GM21381 (cell line): ENCODE measurements at regions not wholly inside any gene's neighbourhood (a gene's known extent, or its start where the extent isn't known, plus 50 kb on each side); places are given as distances from the start of the nearest gene placed in this dataset.

Source experiments
- ATAC-seq: cut with Tn5 transposase; IDR thresholded peaks from one replicate; pipeline ENCODE4 v1.9.1; 2021; ENCODE audit warnings: mild to moderate bottlenecking, moderate library complexity; ENCODE audit not compliant: unreplicated experiment

DNA sequence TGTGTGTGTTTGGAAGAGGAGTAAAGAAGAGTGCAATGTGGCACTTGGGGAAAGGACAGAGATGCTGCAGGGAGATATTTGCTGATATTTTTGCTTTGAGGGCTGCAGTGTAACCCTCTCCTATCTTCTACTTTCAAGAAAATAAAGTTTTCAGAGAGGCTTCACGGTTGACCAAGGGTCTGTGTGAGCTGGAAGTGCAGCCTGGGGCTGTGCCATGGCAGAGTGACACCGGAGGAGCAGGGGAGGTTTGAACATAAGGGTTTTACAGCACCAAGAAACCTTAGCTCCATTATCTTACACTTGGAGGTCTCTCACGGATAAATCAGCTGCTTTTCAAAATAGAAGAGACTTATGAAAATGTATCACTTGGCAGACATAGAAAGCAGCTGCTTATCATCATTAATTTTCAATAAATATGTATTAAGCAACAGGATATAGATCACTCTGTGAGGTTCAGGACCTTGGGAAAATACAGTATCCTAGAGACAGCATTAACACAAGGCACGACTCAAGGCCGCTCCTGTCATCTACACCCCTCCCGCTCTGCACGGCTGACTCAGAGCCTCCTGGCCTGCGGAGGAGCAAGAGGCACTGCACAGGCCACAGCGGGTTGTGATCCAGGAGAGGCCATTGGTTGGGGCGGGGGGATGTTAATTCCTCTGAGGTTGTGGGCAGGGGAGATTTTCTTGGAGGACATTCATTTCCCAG, 127.8 kb downstream of the COPS8 start:
- ATAC-seq: no peak

DNA sequence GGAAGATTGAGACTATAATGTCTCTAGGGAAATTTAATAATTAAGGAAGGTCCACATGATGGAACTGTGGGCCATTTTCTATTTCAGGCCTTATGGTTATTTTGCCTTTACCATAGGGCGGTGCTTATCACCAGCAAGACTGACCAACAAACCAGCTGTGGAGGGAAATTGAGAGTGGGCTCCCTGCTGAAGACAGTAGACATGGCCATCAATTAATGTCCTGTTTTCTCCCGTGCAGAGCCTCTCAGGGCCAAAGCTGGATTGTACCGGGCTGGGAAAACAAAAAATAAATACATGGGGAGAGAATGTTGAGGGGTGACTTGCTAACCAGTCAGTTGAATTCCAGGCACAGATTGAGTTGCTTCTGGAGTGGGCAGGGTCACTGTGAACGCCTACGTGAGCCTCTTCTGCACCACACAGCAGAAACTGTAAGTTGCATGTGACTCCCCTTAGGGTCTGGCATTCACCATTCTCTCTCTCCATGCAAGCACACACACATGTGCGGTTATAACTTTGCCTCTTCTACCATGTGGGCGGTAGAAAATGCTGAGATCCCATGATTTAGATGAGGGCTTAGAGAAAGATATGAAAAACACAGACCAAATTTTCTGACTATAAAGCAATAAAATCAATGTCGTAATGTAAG, 128.5 kb downstream of the COPS8 start:
- ATAC-seq: no peak

DNA sequence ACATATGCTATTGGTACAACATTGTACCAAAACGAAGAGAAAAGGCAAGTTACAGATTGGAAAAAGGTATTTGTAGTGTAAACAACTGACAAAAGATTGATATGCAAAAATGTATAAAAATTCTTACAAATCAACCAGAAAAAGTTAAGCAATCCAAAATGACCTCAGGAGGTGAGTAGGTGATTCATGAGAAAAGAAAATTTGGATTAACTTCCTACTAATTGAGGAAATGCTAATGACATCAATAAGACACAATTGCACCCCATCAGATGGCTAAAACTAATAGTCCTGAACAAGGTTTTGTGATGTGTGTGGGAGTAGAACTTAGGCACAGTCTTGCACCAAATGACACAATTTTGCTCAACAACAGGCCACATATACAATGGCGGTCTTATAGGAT, 129.3 kb downstream of the COPS8 start:
- ATAC-seq: no peak

DNA sequence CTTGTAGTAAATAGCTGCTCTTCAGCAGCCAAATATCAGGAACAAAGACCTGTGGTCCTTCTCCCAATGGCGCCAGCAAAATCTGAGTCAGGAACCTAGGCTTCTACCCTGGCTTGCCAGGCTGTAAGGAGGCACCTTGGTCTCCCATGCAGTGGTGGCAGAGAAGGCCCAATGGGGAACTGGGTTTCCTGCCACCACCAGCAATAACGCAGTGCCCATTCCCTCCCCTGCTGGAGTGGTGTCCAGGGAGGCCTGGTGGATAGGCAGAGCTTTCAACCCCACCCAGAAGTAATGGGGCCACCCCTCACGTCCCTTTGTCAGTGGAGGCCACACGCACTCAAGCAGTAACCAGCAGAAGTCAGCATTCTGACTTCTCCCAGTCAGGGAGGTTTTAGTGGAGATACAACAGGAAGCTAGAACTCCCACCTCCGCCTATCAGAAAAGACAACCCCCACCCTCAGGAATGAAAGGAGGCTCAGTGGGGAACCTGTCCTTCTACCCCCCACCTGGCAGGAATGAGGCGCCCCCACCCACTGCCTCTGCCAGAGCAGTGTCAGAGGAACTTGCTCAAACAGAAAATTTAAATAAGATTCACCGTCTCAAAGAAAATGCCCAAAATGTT, 132.4 kb downstream of the COPS8 start:
- no peak for ATAC-seq

DNA sequence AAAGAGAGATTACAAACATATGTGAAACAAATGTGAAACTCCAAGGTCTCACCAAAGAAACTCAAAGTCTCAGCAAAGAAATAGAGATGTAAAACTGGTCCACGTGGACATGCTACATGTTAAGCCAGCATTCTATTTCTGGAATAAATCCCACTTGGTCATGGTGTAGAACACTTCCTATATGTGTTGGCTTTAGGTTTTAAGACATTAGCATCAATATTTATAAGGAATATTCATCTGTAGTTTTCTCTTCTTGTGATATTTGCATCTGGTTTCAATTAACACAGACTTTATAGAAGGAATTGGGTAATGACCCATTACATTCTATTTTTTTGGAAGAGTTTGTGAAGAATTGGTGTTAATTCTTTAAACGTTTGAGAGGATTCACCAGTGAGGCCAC, 133.1 kb downstream of the COPS8 start:
- ATAC-seq: no peak

DNA sequence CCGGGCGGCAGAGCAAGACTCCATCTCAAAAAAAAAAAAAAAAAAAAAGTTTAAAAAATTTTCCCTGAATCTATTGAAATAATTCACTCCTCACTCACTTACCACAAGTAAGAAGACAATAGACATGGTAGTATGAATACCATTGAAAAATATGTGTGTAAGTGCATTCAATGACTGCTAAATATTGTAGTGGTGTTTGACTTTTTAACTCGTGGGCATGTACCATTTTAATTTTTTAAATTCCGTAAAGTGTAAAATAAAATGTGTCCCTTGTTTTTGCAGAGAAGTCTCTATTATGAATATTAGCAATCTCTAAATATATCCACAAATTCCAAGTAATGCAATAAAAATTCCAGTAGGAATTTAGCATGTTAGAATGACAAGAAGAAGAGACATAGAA, 134.1 kb downstream of the COPS8 start:
- ATAC-seq: no peak

DNA sequence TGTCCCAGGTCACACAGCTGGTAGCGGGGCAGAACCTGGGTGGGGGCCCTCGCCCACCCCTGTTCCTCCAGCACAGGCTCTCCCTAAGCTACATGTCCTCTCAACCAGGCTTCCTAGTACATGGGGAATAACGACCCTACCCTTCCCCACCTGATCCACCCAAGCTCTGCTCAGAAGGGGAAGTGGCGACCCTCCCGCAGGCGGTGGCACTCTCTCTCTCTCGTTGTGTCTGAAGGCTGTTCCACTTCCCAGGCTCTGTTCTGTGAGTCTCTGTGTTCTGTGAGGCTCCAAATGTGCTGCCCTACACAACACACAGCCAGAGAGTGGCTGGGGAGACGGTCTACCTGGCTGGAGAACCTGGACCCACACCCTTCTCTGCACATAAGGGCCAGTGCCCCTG, 135.8 kb downstream of the COPS8 start:
- no peak for ATAC-seq

DNA sequence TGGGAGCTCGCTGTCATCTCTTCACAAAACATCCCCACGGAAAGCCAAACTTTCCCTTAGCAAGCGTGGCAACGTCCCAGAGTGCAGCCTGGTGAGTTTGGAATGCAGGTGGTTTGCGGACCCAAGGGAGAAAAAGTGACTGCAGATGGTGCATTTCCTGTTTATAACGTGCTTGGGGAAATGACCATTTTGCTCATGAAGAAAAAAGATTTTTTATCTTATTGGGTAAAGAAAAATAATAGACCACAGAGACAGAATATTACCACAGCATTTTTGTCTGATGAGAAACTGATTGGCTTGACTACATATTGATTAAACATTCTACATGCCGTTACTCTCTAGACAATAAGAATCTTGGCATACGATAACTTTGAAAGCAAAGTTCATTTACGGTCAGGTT, 136.5 kb downstream of the COPS8 start:
- ATAC-seq: no peak

DNA sequence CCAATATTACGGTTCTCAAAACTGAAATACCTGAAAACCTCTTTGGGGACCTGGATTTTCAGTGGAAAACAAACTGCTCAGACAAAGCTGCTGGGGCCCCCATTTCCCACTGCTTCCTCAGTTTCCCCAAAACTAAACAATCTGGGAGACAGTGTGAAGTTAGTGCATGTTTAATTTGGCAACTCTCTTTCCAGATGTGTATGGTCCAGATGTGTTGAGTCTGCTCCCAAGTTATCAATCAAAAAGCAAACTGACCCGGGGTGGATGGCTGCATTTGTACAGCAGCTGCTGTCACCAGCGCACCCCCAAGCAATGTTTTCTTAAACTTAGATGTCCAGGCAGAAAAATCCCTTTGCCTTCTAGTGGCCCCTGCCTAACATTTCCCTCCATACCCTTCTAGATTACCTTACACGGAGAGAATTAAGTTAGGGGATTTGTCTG, 136.9 kb downstream of the COPS8 start:
- no peak for ATAC-seq

DNA sequence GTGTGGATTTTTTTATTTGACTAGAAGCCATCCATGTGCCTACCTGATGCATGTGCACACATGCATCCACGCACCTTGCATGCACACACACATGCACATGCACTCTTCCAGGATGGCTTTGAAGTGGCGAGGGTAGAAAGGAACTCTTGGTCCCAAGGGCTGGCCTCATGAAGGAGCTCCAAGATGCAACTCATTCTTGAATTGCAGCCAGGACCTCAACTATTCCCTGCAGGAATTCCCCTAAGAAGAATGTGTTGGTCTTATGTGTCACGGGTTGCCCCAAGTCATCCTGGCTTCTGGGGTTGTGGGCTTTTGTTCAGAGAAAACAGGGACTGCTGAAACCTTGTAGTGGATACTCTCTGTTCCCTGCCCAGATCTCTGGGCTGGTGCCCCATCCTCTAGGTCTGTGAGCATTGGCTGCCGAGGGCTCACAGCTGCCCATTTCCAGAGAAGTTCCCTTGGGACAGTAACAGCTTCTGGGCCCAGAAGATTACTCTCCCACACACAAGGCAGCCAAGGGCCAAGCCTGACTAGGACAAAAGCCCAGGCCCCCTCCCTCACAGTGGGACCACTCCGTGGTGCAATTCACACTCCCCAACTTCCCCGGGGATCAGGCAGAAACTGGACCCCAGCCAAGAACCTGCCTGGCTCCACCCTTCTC, 137.6 kb downstream of the COPS8 start:
- no peak for ATAC-seq

DNA sequence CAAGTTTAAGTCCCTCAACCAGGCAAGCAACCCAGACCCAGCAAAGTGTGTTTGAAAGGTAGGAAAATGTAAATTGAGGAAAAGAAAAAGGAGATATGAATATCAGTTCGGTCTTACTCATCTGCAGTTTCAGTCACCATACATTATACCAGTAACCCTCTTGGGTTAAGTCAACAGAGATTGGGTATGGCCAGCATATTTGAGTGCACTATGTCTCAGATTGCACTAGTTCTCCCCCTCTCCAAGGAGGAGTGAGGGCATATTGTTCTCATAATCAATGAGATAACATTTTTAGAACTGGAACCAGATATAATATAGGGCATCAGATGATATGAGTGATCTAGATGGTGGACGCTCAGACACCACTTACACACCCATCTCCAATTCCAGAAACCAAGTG, 141.5 kb downstream of the COPS8 start:
- ATAC-seq: no peak

DNA sequence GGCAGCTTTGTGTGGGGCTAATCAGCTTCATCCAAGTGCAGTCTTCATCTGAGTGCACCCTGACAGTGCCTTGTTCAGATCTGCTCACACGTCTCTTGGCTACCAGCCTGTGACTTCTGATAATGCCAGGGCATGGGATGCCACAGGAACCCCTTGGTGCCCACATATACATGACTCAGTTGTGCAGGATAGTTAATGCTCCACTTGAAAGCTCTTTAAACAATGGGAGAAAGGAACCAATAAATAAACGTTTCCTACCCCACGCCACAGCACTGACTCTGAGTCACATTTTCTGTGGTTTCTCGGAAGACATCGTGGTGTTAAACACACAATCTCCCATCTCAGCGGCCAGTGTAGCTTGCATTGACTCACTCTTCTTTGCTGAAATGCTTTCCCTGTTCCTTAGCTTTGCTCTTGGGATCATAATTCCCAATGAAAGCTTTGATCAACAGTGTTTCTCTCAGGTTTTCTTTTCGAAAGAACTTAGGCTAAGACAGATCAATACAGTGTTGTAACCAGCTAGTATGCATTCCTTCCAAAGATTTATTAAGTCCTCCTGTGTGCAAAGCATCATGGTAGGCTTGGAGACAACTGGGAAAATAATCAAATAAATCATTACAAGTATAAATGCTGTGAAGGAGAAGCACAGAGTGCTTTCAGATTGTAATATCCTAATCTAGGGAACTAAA, 142.0 kb downstream of the COPS8 start:
- ATAC-seq: no peak

DNA sequence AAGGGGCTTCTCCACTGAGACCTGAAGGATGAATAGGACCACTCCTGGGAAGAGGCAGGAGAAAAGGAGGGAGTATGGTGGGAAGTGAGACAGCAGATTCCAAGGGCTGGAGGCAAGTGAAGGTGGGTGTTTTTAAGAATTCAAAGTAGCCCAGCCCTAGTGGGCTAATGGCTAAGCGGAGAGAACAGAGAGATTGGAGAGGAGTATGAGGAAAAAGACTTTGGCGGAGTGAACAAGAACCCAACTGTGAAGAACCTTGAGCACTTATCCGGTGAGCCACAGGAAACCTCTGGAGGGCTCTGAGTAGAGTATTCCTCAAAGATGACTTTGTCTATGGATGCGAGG, 142.6 kb downstream of the COPS8 start:
- ATAC-seq: no peak

DNA sequence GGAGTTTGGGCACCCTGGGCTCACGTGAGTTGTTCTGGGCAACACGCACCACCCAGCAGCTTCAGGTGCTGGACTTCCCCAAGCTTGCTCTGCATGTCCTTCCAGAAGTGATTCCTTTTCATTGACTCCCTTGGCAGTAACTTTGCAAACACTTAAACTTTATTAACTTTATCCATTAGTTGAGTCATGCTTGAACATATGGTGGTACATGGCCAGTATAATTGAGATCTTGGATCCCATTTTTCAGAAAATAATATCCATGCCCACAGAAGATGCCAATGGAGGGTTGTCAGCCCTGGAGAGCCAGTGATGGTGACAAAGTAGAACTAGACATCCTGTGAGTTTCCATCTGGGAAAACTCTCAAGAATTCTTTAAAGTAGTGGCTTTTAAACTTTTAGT, 144.2 kb downstream of the COPS8 start:
- no peak for ATAC-seq

DNA sequence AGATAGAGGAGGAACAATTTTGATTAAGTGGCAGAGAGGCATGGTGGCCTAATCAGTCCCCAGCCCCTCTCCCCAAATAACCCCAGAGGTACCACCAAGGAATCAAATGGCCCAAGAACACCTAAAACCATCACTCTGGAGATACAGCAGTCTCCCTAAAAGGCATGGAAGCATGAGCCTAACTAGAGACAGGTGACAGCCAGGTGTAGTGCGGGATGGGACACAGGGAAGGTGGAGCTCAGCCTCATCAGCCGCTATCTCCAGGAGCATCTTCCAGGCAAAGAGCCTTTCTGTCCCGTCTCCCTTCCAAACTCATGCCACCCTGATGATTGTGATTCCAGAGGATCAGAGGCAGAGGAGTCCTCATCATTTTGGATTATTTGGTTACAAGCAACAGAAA, 144.7 kb downstream of the COPS8 start:
- ATAC-seq: no peak

DNA sequence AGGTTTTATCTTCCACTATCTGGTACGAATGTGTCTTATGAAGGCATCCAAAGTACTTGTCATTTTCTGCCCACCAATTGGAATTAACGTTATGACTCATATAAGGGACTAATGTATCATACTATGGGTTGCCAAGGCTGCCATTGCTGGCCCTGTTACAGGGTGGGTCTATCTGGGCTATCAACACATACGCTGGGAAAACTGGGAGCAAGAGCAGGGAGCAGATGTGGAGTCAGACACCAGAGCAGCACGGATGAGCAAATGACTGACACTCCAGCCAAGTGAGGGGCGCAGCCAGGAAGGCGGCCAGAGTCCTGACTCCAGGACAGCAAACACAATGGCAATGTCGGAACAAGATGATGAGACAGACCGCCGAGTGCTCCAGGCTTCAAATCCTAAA, 145.9 kb downstream of the COPS8 start:
- ATAC-seq: no peak

DNA sequence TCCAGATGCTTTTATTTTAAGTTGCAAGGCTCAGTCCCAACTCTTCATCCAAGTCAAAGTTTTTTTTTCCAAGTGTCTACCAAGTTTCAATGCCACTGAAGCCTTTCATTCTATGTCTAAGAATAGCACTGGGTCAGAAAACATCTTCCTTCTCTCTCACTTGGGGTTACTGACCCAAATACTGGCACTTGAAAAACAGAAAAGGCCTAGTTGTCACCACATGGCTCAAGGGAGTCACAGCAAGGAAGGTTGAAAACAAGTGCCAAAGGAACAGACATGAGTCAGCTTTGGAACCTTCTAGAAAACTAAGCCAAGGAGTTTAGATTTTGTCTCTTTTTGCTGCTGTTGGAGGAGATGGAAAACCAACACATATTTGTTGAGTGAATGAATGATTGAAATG, 146.5 kb downstream of the COPS8 start:
- no peak for ATAC-seq

DNA sequence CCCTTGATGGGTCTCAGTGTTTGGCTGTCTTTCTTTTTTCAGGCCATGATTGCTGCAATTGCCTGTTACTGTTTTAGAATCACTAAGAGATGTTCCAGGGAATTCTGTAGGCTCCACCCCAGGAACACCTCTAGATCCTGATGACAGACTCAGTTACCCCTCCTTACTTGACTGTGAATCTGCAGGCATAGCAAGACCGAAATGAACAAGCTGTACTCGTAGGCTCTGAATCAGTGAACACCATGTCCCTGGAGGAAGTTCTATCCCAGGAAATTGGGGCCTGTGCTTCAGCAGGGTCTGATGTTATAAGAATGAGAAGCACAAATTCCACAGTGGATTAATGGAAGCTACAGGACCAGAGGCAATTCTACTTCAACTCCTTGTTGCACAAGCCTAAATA, 148.6 kb downstream of the COPS8 start:
- no peak for ATAC-seq

DNA sequence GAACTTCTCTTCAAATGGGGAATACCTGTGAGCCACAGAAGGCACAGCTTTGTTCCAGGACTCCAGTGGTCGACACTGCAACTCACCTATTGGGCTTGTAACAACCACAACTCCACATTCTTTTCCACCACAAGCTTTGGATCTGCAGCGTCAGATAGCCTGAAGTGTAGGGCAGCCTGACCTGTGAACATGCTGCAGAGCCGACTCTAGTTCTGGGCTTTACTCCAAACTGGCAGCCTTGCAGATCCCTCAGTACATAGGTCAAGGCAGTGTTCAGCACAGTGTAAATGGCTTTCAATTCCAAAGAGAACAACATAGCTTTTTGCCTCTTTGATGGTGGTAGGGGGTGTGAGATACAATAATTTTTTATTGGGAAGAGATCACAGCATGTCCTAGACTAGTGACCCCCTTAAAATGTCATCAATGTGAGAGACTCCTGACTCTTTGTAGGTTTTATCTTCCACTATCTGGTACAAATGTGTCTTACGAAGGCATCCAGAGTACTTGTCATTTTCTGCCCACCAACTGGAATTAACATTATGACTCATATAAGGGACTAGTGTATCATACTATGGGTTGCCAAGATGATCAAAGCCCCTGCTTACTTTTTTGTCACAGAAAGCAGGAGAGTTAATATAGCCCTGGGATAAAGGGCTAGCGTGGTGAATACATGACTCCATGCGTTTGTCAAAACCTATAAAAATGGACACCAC, 149.8 kb downstream of the COPS8 start:
- no peak for ATAC-seq

DNA sequence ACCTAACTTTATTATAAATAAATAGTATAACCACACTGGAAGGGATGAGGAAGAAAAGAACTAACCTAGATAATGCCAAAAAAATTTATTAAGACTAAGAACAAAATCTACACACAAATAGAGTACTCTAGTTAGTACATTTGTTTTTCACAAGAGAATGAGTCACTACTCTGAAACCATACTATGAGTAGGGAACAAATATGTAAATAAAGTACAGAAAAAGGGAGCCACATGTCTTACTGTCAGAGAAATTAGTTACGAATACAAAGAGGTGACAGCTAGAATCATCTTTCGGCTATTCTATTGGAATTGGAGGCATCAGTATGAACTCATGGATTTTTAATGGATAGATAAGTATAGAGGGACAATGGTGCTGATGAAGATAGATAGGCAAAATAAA, 150.5 kb downstream of the COPS8 start:
- no peak for ATAC-seq

DNA sequence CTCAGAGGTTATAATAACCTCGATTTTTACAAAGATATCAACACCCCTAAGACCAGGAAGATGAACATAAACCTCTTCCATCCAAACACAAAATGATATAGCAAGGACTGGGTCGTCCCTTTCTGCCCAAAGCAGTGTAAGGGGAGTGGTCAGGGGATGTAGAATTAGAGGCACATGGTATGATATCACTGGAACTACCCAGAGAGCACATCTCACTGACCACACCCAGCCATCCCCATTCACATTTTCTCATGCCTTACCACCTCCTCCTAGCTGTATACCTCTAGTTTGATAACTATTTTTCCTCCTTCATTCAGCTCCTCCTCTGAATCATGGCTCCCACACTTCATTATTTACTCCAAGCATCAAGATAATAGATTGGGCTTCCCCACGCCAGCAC, 152.6 kb downstream of the COPS8 start:
- no peak for ATAC-seq
